ENCODE measurements at regions not wholly inside any gene's neighbourhood (a gene's known extent, or its start where the extent isn't known, plus 50 kb on each side); places are given as distances from the start of the nearest gene placed in this dataset.
"Not testable (repeated sequence)": the region's sequence is repeated elsewhere in the genome, so short reads cannot be mapped to it uniquely, and the experiment has no call there.

DNA sequence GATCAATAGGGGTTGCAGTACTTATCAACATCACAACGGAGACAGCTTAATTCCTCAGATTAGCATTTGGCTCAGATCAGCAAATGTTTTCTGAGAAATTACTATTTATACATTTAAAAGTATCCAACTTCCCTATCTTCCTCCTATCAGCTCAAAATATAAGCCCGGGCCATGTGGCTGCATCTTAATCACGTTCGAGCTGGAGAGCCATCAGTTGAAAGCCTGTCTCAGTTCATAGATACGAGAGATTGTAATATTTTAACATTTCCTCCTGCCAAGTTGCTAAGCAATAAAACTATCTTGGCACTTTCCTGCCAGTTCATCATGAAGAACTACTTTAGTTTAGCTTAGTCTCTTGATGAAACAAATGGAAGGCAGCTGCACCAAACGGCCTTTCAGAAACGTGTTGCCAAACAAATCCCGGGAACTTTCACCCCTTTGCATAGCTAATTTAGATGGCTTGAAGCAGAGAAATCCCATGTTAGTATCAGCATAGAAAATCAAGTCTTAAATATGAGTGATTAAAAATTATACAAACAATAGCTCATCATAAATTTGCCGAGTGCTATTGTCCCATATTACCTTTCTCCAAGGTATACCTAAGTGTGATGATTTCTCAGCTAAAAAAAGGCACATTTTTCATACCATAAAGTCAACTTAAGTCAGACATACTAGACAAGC is 82.3 kb upstream of the BDP1 start:
- TF ChIP-seq, protein P1, sequence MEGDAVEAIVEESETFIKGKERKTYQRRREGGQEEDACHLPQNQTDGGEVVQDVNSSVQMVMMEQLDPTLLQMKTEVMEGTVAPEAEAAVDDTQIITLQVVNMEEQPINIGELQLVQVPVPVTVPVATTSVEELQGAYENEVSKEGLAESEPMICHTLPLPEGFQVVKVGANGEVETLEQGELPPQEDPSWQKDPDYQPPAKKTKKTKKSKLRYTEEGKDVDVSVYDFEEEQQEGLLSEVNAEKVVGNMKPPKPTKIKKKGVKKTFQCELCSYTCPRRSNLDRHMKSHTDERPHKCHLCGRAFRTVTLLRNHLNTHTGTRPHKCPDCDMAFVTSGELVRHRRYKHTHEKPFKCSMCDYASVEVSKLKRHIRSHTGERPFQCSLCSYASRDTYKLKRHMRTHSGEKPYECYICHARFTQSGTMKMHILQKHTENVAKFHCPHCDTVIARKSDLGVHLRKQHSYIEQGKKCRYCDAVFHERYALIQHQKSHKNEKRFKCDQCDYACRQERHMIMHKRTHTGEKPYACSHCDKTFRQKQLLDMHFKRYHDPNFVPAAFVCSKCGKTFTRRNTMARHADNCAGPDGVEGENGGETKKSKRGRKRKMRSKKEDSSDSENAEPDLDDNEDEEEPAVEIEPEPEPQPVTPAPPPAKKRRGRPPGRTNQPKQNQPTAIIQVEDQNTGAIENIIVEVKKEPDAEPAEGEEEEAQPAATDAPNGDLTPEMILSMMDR (conservative IDR thresholded peaks at IDR 0.05; ENCODE audit: low read length), result not testable (repeated sequence)
- TF ChIP-seq EZH2phosphoT487 (IDR thresholded peaks at IDR 0.05; ENCODE audit: borderline replicate concordance, low read depth, low read length), result not testable (repeated sequence)
